ENCODE measurements at regions not wholly inside any gene's neighbourhood (a gene's known extent, or its start where the extent isn't known, plus 50 kb on each side); places are given as distances from the start of the nearest gene placed in this dataset.

- TF ChIP-seq CTCF (conservative IDR thresholded peaks at IDR 0.05; ENCODE audit: low read length) = no peak
- no peak for TF ChIP-seq EZH2phosphoT487 (IDR thresholded peaks at IDR 0.05; ENCODE audit: borderline replicate concordance)
- no peaks in the 10 kb centered on the region for H3K9me2 ChIP-seq (replicated peaks; ENCODE audit: low read depth, low read length)
- no peaks in the 10 kb centered on the region for H3K9me3 ChIP-seq (ENCODE audit: insufficient read depth, low read depth, low read length)
- H3K79me2 ChIP-seq (ENCODE audit: insufficient read depth, low read length) = no peaks in the 10 kb centered on the region
- no peaks in the 10 kb centered on the region for H3K36me3 ChIP-seq (ENCODE audit: insufficient read depth, low read length)
- no peaks in the 10 kb centered on the region for H4K20me1 ChIP-seq (ENCODE audit: insufficient read depth, low read length, poor library complexity, severe bottlenecking)
- no peaks in the 10 kb centered on the region for H3K27me3 ChIP-seq (ENCODE audit: insufficient read depth, low read length, poor library complexity, severe bottlenecking)
- H3K4me3 ChIP-seq (ENCODE audit: low read length, poor library complexity, severe bottlenecking) = no peak overlapping the region
- no peak overlapping the region for H2AFZ ChIP-seq (ENCODE audit: low read length)
- H3K9ac ChIP-seq (ENCODE audit: low read depth, low read length, poor library complexity, severe bottlenecking) = no peak overlapping the region
- peaks cover 11% of the 10 kb centered on the region for H3K4me1 ChIP-seq (ENCODE audit: insufficient read depth, low read length, poor library complexity, severe bottlenecking)
- H3F3A ChIP-seq (ENCODE audit: low read depth) = no peaks in the 10 kb centered on the region
- H3K4me2 ChIP-seq (ENCODE audit: low read depth, low read length, poor library complexity, severe bottlenecking) = no peak overlapping the region
Measured at GRCh38 chr5:52359261-52359660, 428.5 kb upstream of the ITGA1 start.

GRCh38 chr5:52360985-52361384 is 426.7 kb upstream of the ITGA1 start:
- no peaks in the 10 kb centered on the region for H3K9me2 ChIP-seq (replicated peaks; ENCODE audit: low read depth, low read length)
- no peaks in the 10 kb centered on the region for H3F3A ChIP-seq (ENCODE audit: low read depth)
- H3K4me2 ChIP-seq (ENCODE audit: low read depth, low read length, poor library complexity, severe bottlenecking) = no peak overlapping the region
- no peaks in the 10 kb centered on the region for H3K9me3 ChIP-seq (ENCODE audit: insufficient read depth, low read depth, low read length)
- H3K4me1 ChIP-seq (ENCODE audit: insufficient read depth, low read length, poor library complexity, severe bottlenecking) = peaks cover 11% of the 10 kb centered on the region
- H3K4me3 ChIP-seq (ENCODE audit: low read length, poor library complexity, severe bottlenecking) = no peak overlapping the region
- H3K79me2 ChIP-seq (ENCODE audit: insufficient read depth, low read length) = no peaks in the 10 kb centered on the region
- 0 out of 2 replicates have a peak overlapping the region, but pooled peaks have one; percentile 7 for H2AFZ ChIP-seq (ENCODE audit: low read length)
- no peaks in the 10 kb centered on the region for H3K27me3 ChIP-seq (ENCODE audit: insufficient read depth, low read length, poor library complexity, severe bottlenecking)
- no peak overlapping the region for H3K9ac ChIP-seq (ENCODE audit: low read depth, low read length, poor library complexity, severe bottlenecking)
- H3K36me3 ChIP-seq (ENCODE audit: insufficient read depth, low read length) = no peaks in the 10 kb centered on the region
- TF ChIP-seq EZH2phosphoT487 (IDR thresholded peaks at IDR 0.05; ENCODE audit: borderline replicate concordance) = no peak
- TF ChIP-seq CTCF (conservative IDR thresholded peaks at IDR 0.05; ENCODE audit: low read length) = no peak
- no peaks in the 10 kb centered on the region for H4K20me1 ChIP-seq (ENCODE audit: insufficient read depth, low read length, poor library complexity, severe bottlenecking)

- H3K27me3 ChIP-seq (ENCODE audit: insufficient read depth, low read length, poor library complexity, severe bottlenecking) = no peaks in the 10 kb centered on the region
- H3K79me2 ChIP-seq (ENCODE audit: insufficient read depth, low read length) = no peaks in the 10 kb centered on the region
- no peaks in the 10 kb centered on the region for H3K4me1 ChIP-seq (ENCODE audit: insufficient read depth, low read length, poor library complexity, severe bottlenecking)
- H3K9ac ChIP-seq (ENCODE audit: low read depth, low read length, poor library complexity, severe bottlenecking) = no peak overlapping the region
- H3K36me3 ChIP-seq (ENCODE audit: insufficient read depth, low read length) = no peaks in the 10 kb centered on the region
- H3K9me3 ChIP-seq (ENCODE audit: insufficient read depth, low read depth, low read length) = no peaks in the 10 kb centered on the region
- no peak overlapping the region for H3K4me3 ChIP-seq (ENCODE audit: low read length, poor library complexity, severe bottlenecking)
- TF ChIP-seq CTCF (conservative IDR thresholded peaks at IDR 0.05; ENCODE audit: low read length) (no peak), EZH2phosphoT487 (IDR thresholded peaks at IDR 0.05; ENCODE audit: borderline replicate concordance) (no peak)
- H3K9me2 ChIP-seq (replicated peaks; ENCODE audit: low read depth, low read length) = no peaks in the 10 kb centered on the region
- H4K20me1 ChIP-seq (ENCODE audit: insufficient read depth, low read length, poor library complexity, severe bottlenecking) = no peaks in the 10 kb centered on the region
- H2AFZ ChIP-seq (ENCODE audit: low read length) = no peak overlapping the region
- no peaks in the 10 kb centered on the region for H3F3A ChIP-seq (ENCODE audit: low read depth)
- H3K4me2 ChIP-seq (ENCODE audit: low read depth, low read length, poor library complexity, severe bottlenecking) = no peak overlapping the region
Measured at GRCh38 chr5:52374286-52374685, 413.4 kb upstream of the ITGA1 start.

Data from Loucy (cell line).